Stimulated activated naive CD8-positive, alpha-beta T cell treated with anti-CD3 and anti-CD28 coated beads, Interleukin-15, Interleukin-2, amounts not matched to agents 100 ng/mL and 50 ng/mL, for 24 hours (primary cell): ENCODE measurements at regions not wholly inside any gene's neighbourhood (a gene's known extent, or its start where the extent isn't known, plus 50 kb on each side); places are given as distances from the start of the nearest gene placed in this dataset.

Experiments used
- H3K27ac Mint-ChIP-seq: one replicate; pipeline ENCODE4 v1.8.0; 2021; ENCODE audit warnings: mild to moderate bottlenecking, mixed read lengths
- H3K27me3 Mint-ChIP-seq: one replicate; pipeline ENCODE4 v1.8.0; 2021; ENCODE audit warnings: mixed read lengths
- H3K36me3 Mint-ChIP-seq: one replicate; pipeline ENCODE4 v1.8.0; 2021; ENCODE audit warnings: low read depth, mixed read lengths
- H3K4me1 Mint-ChIP-seq: one replicate; pipeline ENCODE4 v1.8.0; 2021; ENCODE audit warnings: low read depth, mixed read lengths
- H3K4me3 Mint-ChIP-seq: one replicate; pipeline ENCODE4 v1.8.0; 2021; ENCODE audit warnings: mild to moderate bottlenecking, mixed read lengths
- H3K9me3 Mint-ChIP-seq: one replicate; pipeline ENCODE4 v1.8.0; 2021; ENCODE audit warnings: mixed read lengths

GRCh38 chr10:78475437-78475836 is 441.8 kb downstream of the RPS24 start:
- Mint-ChIP-seq H3K36me3 (no peaks in the 10 kb centered on the region), H3K27ac (no peak overlapping the region), H3K9me3 (no peaks in the 10 kb centered on the region), H3K27me3 (peaks cover 10% of the 10 kb centered on the region), H3K4me1 (no peaks in the 10 kb centered on the region), H3K4me3 (no peak overlapping the region)

GRCh38 chr10:78476156-78476555 is 442.5 kb downstream of the RPS24 start:
- Mint-ChIP-seq H3K27me3 (peaks cover 10% of the 10 kb centered on the region), H3K4me1 (no peaks in the 10 kb centered on the region), H3K4me3 (no peak overlapping the region), H3K27ac (no peak overlapping the region), H3K36me3 (no peaks in the 10 kb centered on the region), H3K9me3 (no peaks in the 10 kb centered on the region)

GRCh38 chr10:78476844-78477243 is 443.2 kb downstream of the RPS24 start:
- Mint-ChIP-seq H3K9me3 (no peaks in the 10 kb centered on the region), H3K4me3 (no peak overlapping the region)

GRCh38 chr10:78478919-78479318 is 445.3 kb downstream of the RPS24 start:
- H3K36me3 Mint-ChIP-seq, result no peaks in the 10 kb centered on the region
- H3K4me1 Mint-ChIP-seq, result no peaks in the 10 kb centered on the region
- no peaks in the 10 kb centered on the region for H3K9me3 Mint-ChIP-seq
- H3K27me3 Mint-ChIP-seq, result peaks cover 11% of the 10 kb centered on the region
- H3K27ac Mint-ChIP-seq, result no peak overlapping the region
- H3K4me3 Mint-ChIP-seq, result no peak overlapping the region

More at GRCh38 chr10:78476844-78477243, 443.2 kb downstream of the RPS24 start:
- H3K4me1 Mint-ChIP-seq, result no peaks in the 10 kb centered on the region
- no peaks in the 10 kb centered on the region for H3K36me3 Mint-ChIP-seq
- no peak overlapping the region for H3K27ac Mint-ChIP-seq
- peaks cover 10% of the 10 kb centered on the region for H3K27me3 Mint-ChIP-seq

DNA sequence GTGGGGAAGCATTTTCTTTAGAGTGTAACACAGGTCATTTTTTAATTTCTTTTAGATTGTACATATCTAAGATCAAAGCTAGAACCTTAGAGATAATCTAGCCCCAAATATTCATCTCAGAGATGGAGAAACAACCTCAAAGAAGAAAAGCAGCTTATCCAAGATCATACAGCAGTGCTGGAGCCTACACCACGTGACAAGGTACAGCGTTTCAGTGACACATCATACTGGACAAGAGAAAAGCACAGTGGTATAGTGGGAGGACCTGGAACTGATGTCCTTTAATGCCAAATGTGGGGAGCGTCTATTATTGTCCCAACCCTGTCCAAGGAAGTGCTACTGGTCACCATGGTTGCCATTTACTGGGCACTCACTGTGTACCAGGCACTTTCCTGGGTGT is 445.8 kb downstream of the RPS24 start:
- Mint-ChIP-seq H3K4me3 (no peak overlapping the region), H3K27ac (no peak overlapping the region), H3K9me3 (no peaks in the 10 kb centered on the region), H3K27me3 (peaks cover 15% of the 10 kb centered on the region), H3K4me1 (no peaks in the 10 kb centered on the region), H3K36me3 (no peaks in the 10 kb centered on the region)

DNA sequence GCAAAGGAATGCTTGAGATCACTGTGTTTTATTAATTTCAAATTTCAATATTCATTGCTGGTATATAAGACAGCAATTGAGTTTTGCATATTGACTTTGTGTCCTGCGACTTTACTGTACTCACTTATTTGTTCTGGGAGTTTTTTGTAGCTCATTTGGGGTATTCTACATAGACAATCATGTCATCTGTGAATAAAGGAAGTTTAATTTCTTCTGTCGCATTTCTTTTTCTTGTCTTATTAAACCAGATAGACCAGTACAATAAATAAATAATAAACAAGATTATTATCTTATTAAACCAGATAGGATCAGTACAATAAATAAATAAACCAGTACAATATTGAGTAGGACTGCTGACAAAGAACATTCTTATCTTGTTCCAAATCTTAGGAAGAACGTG is 448.2 kb downstream of the RPS24 start:
- H3K27me3 Mint-ChIP-seq, result peaks cover 23% of the 10 kb centered on the region
- H3K4me3 Mint-ChIP-seq, result no peak overlapping the region
- no peaks in the 10 kb centered on the region for H3K4me1 Mint-ChIP-seq
- no peaks in the 10 kb centered on the region for H3K36me3 Mint-ChIP-seq
- no peak overlapping the region for H3K27ac Mint-ChIP-seq
- H3K9me3 Mint-ChIP-seq, result no peaks in the 10 kb centered on the region

- peaks cover 29% of the 10 kb centered on the region for H3K27me3 Mint-ChIP-seq
- no peaks in the 10 kb centered on the region for H3K4me1 Mint-ChIP-seq
- H3K36me3 Mint-ChIP-seq, result no peaks in the 10 kb centered on the region
- H3K4me3 Mint-ChIP-seq, result no peak overlapping the region
- no peaks in the 10 kb centered on the region for H3K9me3 Mint-ChIP-seq
- H3K27ac Mint-ChIP-seq, result no peak overlapping the region
Measured at GRCh38 chr10:78483641-78484040, 450.0 kb downstream of the RPS24 start.

DNA sequence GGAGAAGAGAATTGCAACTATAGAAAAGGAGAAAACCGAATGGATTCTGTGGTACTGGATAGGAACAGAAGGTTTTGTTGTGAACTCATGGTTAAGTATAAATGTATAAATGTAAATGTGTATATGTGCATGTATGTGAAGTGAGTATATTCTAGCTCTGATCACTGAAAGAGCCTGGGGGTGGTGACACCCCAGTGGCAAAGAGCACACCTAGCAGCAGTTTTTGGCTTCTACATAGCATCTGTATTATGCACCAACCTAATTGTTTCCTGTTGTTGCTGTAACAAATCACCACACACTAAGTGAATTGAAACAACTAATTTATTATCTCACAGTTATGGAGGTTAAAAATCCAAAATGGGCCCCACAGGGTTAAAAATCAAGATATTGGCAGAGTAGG is 455.4 kb downstream of the RPS24 start:
- Mint-ChIP-seq H3K36me3 (no peaks in the 10 kb centered on the region), H3K27me3 (peaks cover 55% of the 10 kb centered on the region), H3K4me1 (no peaks in the 10 kb centered on the region), H3K9me3 (peaks cover 18% of the 10 kb centered on the region), H3K4me3 (no peak overlapping the region), H3K27ac (no peak overlapping the region)

DNA sequence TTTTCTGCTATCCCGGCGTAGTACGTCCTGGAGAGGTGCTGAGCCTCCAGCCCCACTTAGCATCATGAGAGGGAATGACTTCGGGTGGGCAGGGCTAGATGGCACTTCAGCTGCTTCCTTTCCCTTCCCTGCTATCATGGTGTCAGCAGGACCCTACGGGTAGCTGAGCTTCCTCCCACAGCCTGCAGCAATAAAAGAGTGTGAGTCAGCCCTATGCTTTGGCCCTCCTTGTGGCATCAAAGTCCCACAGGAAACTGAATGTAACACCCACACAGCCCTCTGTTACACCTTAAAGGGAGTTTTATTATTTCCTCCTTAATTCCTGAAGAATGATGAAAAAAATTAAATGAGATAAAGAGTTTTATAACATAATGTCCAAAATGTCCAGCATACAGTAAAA is 458.1 kb downstream of the RPS24 start:
- no peak overlapping the region for H3K4me3 Mint-ChIP-seq
- H3K4me1 Mint-ChIP-seq, result no peaks in the 10 kb centered on the region
- no peak overlapping the region for H3K27ac Mint-ChIP-seq
- H3K27me3 Mint-ChIP-seq, result peaks cover 56% of the 10 kb centered on the region
- H3K9me3 Mint-ChIP-seq, result peaks cover 21% of the 10 kb centered on the region
- no peaks in the 10 kb centered on the region for H3K36me3 Mint-ChIP-seq

DNA sequence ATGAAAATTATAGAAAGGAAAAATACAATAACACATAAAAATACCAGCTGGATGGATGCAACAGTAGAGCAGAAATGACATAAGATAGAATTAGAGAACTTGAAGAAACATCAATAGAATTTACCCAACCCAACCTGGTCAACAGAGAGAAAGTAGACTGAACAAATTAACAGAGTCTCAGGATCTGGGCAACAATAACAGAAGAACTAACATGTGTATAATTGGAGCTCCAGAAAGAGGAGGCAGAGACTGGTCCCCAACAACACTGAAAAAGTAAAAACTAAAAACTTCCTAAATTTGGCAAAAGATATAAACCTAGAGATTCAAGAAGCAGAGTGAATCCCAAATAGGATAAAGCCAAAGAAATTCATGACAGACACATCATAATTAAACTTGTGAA is 458.8 kb downstream of the RPS24 start:
- peaks cover 54% of the 10 kb centered on the region for H3K27me3 Mint-ChIP-seq
- H3K36me3 Mint-ChIP-seq, result no peaks in the 10 kb centered on the region
- H3K27ac Mint-ChIP-seq, result no peak overlapping the region
- H3K4me1 Mint-ChIP-seq, result no peaks in the 10 kb centered on the region
- H3K4me3 Mint-ChIP-seq, result no peak overlapping the region
- peaks cover 21% of the 10 kb centered on the region for H3K9me3 Mint-ChIP-seq

DNA sequence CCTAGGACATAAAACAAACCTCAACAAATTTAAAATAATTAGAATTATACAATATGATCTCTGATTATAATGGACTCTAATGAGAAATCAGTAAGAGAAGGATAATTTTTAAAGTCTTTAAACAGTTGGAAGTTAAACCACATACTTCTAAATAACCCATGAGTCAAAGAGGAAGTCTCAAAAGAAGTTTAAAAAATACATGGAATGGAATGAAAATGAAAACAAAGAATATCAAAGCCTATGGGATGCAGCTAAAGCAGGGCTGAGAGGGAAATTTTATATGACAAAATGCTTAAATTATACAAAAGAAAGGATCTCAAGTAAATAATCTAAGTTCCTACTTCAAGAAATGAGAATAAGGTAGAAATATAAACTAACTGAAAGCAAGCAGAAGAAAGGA is 460.5 kb downstream of the RPS24 start:
- H3K9me3 Mint-ChIP-seq, result peaks cover 21% of the 10 kb centered on the region
- H3K4me3 Mint-ChIP-seq, result no peak overlapping the region
- H3K4me1 Mint-ChIP-seq, result no peaks in the 10 kb centered on the region
- H3K27ac Mint-ChIP-seq, result no peak overlapping the region
- H3K27me3 Mint-ChIP-seq, result peaks cover 47% of the 10 kb centered on the region
- H3K36me3 Mint-ChIP-seq, result no peaks in the 10 kb centered on the region

- Mint-ChIP-seq H3K36me3 (no peaks in the 10 kb centered on the region), H3K27ac (no peak overlapping the region), H3K9me3 (no peaks in the 10 kb centered on the region), H3K27me3 (peaks cover 13% of the 10 kb centered on the region), H3K4me3 (no peak overlapping the region), H3K4me1 (no peaks in the 10 kb centered on the region)
Measured at GRCh38 chr10:78502210-78502936, 468.7 kb downstream of the RPS24 start.

GRCh38 chr10:78504181-78504580 is 470.5 kb downstream of the RPS24 start:
- peaks cover 13% of the 10 kb centered on the region for H3K27me3 Mint-ChIP-seq
- H3K4me1 Mint-ChIP-seq, result no peaks in the 10 kb centered on the region
- H3K36me3 Mint-ChIP-seq, result no peaks in the 10 kb centered on the region
- H3K27ac Mint-ChIP-seq, result no peak overlapping the region
- no peak overlapping the region for H3K4me3 Mint-ChIP-seq
- no peaks in the 10 kb centered on the region for H3K9me3 Mint-ChIP-seq

GRCh38 chr10:78505657-78506056 is 472.0 kb downstream of the RPS24 start:
- Mint-ChIP-seq H3K4me3 (no peak overlapping the region), H3K9me3 (no peaks in the 10 kb centered on the region), H3K27me3 (peaks cover 7% of the 10 kb centered on the region), H3K27ac (no peak overlapping the region), H3K4me1 (no peaks in the 10 kb centered on the region), H3K36me3 (no peaks in the 10 kb centered on the region)

- Mint-ChIP-seq H3K27ac (no peak overlapping the region), H3K9me3 (no peaks in the 10 kb centered on the region), H3K27me3 (peaks cover 7% of the 10 kb centered on the region), H3K36me3 (no peaks in the 10 kb centered on the region), H3K4me1 (no peaks in the 10 kb centered on the region), H3K4me3 (no peak overlapping the region)
Measured at GRCh38 chr10:78506614-78507013, 473.0 kb downstream of the RPS24 start.

DNA sequence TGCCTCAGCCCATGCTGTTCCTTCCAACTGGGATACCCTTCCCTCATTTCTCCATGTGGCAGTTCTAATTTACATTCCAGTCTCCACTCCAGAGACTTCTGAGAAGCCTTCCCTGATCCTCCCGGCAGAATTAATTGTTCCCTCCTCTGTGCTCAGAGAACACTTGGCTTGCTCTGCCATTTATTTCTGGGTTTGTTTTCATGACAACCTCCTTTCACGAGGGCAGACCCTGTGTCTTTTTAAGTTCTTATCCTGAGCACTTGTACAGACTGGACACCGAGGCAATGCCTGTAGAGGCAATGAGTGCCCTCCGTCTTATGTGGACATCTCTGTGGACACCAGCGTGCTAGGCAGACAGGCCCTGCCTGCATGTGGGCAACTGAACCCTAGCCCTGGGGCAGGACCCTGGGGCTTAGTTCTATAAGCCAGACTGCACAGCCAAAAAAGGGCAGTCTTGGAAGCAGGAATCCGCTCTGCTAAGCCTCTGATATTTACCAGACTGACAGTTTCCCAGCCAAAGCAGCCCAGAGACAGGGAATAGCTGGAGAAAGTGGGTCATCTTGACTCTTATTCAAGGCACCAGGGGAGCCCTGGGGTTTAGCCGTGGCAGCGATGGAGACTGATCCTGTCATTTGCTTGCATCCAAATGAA is 474.0 kb downstream of the RPS24 start:
- H3K27me3 Mint-ChIP-seq, result peaks cover 4% of the 10 kb centered on the region

More for the DNA sequence above, 474.0 kb downstream of the RPS24 start:
- no peak overlapping the region for H3K4me3 Mint-ChIP-seq
- no peaks in the 10 kb centered on the region for H3K9me3 Mint-ChIP-seq
- no peaks in the 10 kb centered on the region for H3K36me3 Mint-ChIP-seq
- H3K27ac Mint-ChIP-seq, result no peak overlapping the region
- H3K4me1 Mint-ChIP-seq, result no peaks in the 10 kb centered on the region
